GM19468 (cell line): ENCODE measurements at regions not wholly inside any gene's neighbourhood (a gene's known extent, or its start where the extent isn't known, plus 50 kb on each side); places are given as distances from the start of the nearest gene placed in this dataset.

Experiments used
- ATAC-seq: cut with Tn5 transposase; IDR thresholded peaks from one replicate; pipeline ENCODE4 v1.9.1; 2021; ENCODE audit warnings: mild to moderate bottlenecking, moderate library complexity, moderate number of reproducible peaks; ENCODE audit not compliant: unreplicated experiment; ENCODE audit errors: extremely low read depth

- no peak for ATAC-seq
These were observed 193.5 kb downstream of the ANXA2 start for GRCh38 chr15:60204131-60204885.

DNA sequence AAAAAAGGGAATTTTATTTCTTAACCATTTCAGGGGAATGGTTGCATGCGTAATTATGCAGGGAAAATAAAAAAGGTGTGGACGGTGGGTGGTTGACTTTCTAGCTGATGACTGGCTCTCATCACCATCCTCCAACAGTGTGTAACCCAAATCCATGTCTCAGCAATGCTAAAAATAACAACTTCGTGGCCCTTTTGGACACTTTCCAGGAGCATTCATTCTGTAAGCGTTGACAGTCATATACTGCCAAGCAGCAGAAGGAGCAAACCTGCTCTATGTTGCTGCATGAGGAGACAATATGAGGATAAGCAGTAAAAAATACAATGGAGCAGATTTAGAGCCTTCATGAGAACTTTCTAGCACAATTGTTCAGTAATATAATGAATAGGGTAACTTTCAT lies 189.1 kb downstream of the ANXA2 start:
- no peak for ATAC-seq

DNA sequence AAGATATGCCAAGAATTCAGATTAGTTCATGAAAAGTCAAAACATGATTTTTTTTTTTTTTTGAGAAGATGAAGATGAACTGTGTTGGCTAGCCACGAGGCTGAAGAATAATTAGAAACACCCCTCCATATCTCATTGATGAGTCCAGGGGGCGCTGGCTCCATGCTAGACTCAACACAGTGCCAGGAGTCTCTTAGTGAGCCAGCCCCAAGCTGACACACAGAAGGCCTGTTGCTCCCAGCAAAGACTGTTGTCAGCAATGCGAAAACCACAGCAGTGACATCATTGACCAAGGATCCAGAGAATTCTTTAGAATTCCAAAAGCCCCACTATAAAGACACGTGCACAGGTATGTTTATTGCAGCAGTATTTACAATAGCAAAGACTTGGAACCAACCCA lies 185.2 kb downstream of the ANXA2 start:
- ATAC-seq, result no peak

DNA sequence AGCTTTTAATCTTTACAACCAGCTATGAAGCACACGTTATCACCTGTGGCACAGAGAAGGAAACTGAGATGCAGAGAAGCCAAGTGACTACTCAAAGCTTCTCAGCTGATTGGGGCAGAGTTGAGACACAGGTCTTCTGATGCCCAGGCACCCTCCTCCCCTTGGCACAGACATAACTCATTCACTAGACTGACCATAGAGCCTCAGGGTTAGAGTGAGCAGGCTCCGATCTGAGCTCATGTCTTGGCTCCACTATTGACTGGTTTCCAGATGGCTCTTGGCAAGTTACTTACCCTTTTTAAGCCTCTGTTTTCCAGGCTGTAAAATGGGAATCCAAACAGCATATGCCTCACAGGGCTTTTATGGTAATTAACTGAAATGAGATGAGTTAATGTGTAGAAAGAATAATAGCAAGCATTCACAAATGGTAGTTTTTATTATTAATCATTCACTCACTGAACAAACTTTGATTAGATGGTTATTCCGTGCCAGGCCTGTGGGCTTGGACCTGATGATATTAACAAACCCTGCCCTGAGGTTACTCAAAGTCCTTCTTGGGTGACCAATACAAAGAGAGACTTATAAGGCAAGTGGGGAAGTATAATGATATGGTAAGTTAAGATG lies 184.3 kb downstream of the ANXA2 start:
- ATAC-seq, result no peak

GRCh38 chr15:60214201-60214600 lies 183.6 kb downstream of the ANXA2 start:
- ATAC-seq, result no peak

GRCh38 chr15:60215225-60215963 lies 182.4 kb downstream of the ANXA2 start:
- no peak for ATAC-seq

GRCh38 chr15:60217161-60217560 lies 180.6 kb downstream of the ANXA2 start:
- no peak for ATAC-seq

- no peak for ATAC-seq
These were observed 179.5 kb downstream of the ANXA2 start for GRCh38 chr15:60218256-60218655.

DNA sequence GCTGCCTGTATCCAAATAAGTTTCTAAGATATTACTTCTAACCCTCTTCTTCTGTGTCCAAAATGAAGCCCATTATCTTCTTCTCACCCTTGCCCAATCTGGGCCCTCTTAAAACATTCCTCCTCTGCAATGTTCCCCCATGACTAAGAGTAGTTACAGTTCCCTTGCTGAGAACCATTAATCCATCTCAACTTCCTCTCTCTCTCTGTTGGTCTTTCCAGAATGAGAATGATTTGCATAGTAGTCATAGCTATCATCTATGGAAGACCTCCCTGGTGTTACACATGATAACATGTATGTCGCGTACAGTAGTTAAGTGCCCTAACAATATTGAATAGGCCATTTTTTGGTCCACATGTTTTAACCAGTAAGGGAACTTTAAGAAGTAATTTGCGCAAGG lies 177.9 kb downstream of the ANXA2 start:
- ATAC-seq, result no peak

- no peak for ATAC-seq
These were observed 176.4 kb downstream of the ANXA2 start for GRCh38 chr15:60221356-60221755.

DNA sequence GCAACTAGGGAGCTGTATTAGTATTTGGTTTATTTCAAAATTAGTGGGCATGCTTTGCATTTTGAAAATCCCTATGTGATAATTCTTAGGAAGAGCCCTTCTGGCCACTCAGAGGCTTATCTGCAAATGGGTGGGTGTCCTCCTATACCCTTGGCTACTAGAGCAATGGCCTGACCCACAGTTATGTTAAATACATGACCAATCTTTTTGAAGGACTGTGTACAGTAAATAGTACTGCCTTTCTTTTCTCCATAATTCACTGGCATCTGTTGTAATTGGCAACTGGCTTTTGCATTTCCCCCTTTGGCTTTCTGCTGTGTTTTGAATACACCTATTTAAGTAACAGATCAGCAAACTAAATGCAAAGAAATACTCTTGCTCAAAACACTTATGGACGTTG lies 175.4 kb downstream of the ANXA2 start:
- no peak for ATAC-seq

- ATAC-seq, result no peak
These were observed 174.6 kb downstream of the ANXA2 start for GRCh38 chr15:60223176-60223575.

- ATAC-seq, result no peak
These were observed 170.9 kb downstream of the ANXA2 start for GRCh38 chr15:60226924-60227323.

GRCh38 chr15:60228101-60228500 lies 169.7 kb downstream of the ANXA2 start:
- no peak for ATAC-seq

DNA sequence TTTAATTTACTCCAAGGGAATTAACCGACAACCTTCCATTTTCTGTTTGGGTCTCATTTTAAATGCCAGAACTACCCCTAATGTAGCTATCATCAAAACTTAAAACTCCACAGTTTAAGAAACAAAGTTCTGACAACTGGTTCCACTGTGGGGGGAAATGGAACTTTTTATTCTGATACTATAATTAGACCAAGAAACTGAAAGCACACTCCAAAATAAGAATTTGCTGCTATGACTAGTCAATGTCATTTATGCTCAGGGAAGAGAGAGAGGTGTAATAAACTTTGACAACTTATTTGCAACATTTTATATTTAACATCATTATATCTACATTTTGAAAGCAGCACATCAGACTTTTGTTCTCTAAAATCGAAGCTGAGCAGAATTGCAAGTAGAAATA lies 169.2 kb downstream of the ANXA2 start:
- ATAC-seq, result no peak

DNA sequence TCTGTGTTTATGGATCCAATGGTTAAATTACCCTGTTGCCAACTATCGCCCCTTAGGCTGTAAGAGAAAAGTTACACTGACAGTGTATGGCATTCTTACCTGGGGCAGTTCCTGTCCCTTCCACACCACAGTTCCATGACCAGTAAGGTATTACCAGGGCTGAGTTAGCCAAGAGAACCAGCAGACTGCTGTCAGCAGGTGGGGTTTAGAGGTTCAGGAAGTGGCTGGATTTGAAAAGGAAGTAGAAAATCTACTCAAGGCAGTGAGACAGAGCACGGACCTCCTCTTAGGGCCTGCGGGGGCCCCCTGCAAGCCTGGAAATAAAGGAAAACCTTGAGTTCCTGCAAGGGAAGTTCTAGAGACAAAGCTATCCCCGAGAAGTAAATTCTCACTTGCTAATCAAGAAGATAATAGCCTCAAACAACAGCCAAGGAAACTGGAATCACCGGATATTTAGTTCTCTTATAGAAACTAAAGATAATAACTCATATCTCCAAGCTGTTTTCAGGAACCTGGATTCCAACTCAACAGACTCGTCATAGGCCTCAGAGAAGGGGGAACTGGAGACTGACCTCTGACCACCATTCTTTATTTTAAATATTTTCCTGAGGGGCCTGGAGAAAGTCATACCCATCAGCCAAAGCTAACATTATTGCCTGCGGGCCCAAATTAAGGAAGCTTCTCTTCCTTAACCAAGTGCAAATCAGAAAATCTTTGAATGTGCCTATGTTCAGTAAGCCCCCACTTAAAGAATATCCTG lies 161.7 kb downstream of the ANXA2 start:
- ATAC-seq, result no peak

GRCh38 chr15:60237446-60237845 lies 160.3 kb downstream of the ANXA2 start:
- ATAC-seq, result no peak

GRCh38 chr15:60243769-60244168 lies 154.0 kb downstream of the ANXA2 start:
- no peak for ATAC-seq

- ATAC-seq, result no peak
These were observed 153.0 kb downstream of the ANXA2 start for GRCh38 chr15:60244813-60245212.

DNA sequence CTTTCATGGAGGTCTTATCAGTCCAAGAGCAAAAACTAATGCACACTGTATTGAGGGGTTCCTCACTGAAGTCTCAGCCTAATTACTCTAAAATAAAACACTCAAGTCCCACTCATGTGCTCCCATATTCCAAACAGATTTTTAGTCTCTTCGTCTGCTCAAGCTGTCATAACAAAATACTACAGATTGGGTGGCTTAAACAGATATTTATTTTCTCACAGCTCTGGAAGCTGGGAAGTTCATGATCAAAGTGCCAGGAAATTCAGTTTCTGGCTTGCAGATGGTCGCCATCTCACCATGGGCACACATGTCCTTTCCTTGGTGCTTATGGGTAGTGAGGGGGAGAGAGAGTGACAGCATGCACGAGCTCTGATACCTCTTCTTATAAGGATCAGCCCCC lies 147.5 kb downstream of the ANXA2 start:
- no peak for ATAC-seq
